ENCODE measurements at regions not wholly inside any gene's neighbourhood (a gene's known extent, or its start where the extent isn't known, plus 50 kb on each side); places are given as distances from the start of the nearest gene placed in this dataset.

- no peak for DNase-seq (ENCODE audit: extremely low read depth, low read depth)
Observed at GRCh38 chr20:24762791-24763350, 186.2 kb upstream of the CST7 start.

GRCh38 chr20:24763386-24764026 lies 185.6 kb upstream of the CST7 start:
- no peak for DNase-seq (ENCODE audit: extremely low read depth, low read depth)
- TF ChIP-seq, protein P1, sequence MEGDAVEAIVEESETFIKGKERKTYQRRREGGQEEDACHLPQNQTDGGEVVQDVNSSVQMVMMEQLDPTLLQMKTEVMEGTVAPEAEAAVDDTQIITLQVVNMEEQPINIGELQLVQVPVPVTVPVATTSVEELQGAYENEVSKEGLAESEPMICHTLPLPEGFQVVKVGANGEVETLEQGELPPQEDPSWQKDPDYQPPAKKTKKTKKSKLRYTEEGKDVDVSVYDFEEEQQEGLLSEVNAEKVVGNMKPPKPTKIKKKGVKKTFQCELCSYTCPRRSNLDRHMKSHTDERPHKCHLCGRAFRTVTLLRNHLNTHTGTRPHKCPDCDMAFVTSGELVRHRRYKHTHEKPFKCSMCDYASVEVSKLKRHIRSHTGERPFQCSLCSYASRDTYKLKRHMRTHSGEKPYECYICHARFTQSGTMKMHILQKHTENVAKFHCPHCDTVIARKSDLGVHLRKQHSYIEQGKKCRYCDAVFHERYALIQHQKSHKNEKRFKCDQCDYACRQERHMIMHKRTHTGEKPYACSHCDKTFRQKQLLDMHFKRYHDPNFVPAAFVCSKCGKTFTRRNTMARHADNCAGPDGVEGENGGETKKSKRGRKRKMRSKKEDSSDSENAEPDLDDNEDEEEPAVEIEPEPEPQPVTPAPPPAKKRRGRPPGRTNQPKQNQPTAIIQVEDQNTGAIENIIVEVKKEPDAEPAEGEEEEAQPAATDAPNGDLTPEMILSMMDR (IDR thresholded peaks at IDR 0.05; ENCODE audit: low read depth, low read length), result no peak

More at GRCh38 chr20:24762791-24763350, 186.2 kb upstream of the CST7 start:
- TF ChIP-seq, protein P1 (IDR thresholded peaks at IDR 0.05; ENCODE audit: low read depth, low read length), result no peak

DNA sequence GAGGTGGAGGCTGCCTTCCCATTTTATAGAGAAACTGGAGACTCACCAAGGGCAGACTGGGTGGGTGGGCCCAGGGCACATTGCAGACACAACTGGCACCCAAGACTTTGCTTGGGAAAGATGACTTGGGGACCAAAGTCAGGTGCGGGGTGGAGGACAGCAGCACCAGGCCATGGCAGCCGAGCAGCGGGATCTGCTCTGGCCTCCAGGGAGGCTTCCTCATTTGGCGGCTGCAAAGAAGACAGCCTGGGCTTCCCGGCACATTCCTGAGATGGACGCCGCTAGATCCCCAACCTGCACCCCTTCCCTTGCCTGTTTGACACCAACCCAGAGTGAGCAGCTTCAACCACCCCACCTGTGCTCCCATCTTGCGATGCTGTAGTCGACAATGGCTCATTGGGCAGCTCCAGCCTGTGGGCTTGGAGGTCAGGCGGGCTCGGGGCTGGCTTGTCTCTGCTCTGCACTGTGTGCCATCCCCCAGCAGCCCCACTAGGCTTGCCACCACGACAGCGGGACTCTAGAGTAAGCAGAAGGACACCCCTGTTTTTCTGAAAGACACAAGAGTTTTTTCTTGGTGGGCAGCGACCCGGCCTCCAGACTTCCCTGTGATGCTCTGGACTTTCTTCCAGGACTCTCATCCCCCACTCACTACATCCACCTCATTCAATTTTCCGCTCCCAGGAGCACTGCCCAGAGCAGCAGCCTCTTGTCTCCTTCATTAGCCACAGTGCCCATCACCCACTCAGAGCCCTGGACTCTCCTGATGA lies 184.9 kb upstream of the CST7 start:
- no peak for DNase-seq (ENCODE audit: extremely low read depth, low read depth)
- TF ChIP-seq, protein P1 (IDR thresholded peaks at IDR 0.05; ENCODE audit: low read depth, low read length), result no peak

DNA sequence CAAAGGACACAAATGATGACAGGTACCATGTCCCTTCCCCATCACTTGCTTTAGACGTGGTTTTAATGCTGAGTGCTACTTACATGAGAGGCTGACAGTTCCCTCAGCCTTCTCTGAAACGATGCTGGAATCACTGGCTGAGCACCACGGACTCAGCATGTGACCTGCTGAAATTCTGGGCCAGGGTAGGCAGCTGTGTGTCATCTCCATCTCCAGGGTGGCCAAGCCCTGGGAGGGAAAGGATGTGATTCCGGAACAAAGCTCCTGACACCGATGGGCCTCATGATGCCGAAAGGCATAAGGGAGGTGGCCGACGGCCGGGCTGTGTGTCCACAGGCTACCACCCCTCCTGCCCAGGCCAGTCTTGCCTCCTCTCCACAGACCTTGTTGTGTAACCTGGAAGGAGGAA lies 184.3 kb upstream of the CST7 start:
- no peak for DNase-seq (ENCODE audit: extremely low read depth, low read depth)
- TF ChIP-seq, protein P1 (IDR thresholded peaks at IDR 0.05; ENCODE audit: low read depth, low read length), result no peak

DNA sequence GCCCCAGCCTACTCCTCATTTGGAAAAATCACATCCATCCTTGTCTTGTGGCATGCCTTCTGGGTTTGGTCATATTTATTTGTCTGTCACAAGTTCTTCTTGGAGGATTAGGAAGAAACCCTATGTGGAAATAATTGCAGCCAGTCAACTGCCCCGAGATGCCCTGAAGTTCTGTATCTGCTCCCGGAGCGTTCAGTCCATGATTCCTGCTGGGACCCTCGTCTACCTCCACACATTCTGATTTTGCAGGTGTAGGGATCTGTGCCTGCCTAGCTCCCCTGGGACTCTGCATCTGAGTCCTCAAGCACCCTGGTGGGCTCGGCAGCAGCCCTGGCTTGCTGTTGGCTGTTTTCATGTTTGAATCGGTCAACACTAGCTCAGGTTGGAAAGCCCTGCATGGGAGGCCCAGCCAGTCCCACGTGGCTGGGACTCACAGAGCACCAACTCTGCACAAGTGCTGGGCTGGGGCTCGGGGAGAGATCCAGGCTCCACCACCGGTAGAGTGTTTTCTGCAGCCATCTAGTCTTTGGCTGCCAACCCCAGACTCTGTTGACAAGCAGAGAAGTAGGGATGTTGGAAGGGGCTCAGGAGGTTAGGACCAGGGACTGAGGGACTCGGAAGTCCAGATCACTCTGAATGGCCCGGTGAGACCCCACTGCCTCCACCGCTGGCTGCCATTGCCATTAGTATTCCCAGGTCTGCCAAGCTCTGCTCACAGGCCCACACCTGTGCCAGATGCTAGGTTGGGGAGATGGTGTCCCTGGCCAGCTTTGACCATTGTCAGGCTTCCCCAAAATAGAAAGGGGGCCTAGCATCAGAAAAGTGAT lies 183.5 kb upstream of the CST7 start:
- TF ChIP-seq, protein P1 (IDR thresholded peaks at IDR 0.05; ENCODE audit: low read depth, low read length), result no peak
- DNase-seq (ENCODE audit: extremely low read depth, low read depth), result no peak

DNA sequence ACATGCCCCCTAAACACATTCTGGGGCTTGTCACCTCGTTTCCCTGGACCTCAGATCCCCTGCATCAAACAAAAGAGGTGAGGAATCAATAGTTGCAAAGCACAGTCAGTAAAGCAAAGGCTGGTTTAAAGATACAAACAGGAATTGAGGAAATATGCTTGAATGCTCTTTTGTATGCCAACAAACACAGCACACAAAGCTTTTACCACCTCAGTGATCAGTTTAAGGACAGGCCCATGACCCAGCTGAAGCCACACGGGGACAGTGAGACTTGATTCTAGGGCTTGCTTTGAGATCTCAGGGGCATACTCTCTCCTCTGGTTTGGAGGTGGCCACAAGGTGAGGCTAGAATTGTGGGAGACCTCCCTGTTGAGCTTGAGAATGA lies 182.9 kb upstream of the CST7 start:
- TF ChIP-seq, protein P1 (IDR thresholded peaks at IDR 0.05; ENCODE audit: low read depth, low read length), result no peak

More for the DNA sequence above, 182.9 kb upstream of the CST7 start:
- no peak for DNase-seq (ENCODE audit: extremely low read depth, low read depth)

Measured in AG09319 (cell line).